GM23338 (cell line): ENCODE measurements at regions not wholly inside any gene's neighbourhood (a gene's known extent, or its start where the extent isn't known, plus 50 kb on each side); places are given as distances from the start of the nearest gene placed in this dataset.

Source experiments
- CREB1 ChIP-seq: fragments of 250-450 bp; sonication (Bioruptor Pico); IDR thresholded peaks from 2 replicates; pipeline ENCODE4 v1.5.0; 2020; ENCODE audit warnings: low read depth, mild to moderate bottlenecking, moderate library complexity
- CTCF ChIP-seq, 2 experiments: fragments of 200-600 bp in 1 of 2; sonication (generic) in 1 of 2; conservative IDR thresholded peaks; 2 replicates each; pipeline versions ENCODE4 v1.5.1 to v1.6.1; 2016 to 2017; ENCODE audit warnings: antibody characterized with exemption in 2 of 2, low read depth in 2 of 2, mild to moderate bottlenecking in 2 of 2, moderate library complexity in 1 of 2
- EZH2phosphoT487 ChIP-seq: fragments of 200-600 bp; sonication (generic); IDR thresholded peaks from one replicate; pipeline ENCODE4 v1.8.1; 2018; ENCODE audit warnings: antibody characterized with exemption; ENCODE audit not compliant: unreplicated experiment
- ZNF114 ChIP-seq: fragments of 250-450 bp; sonication (Bioruptor Pico); IDR thresholded peaks from 2 replicates; pipeline ENCODE4 v1.5.0; 2020; ENCODE audit warnings: mild to moderate bottlenecking, moderate library complexity

GRCh38 chr4:31035761-31036160 lies 315.6 kb downstream of the PCDH7 start:
- TF ChIP-seq CTCF (conservative IDR thresholded peaks at IDR 0.05; ENCODE audit: low read depth in 2 of 2) (no peak), EZH2phosphoT487 (no peak), ZNF114 (CRISPR knock-in tag) (no peak), CREB1 (CRISPR knock-in tag) (no peak)
